ENCODE measurements at regions not wholly inside any gene's neighbourhood (a gene's known extent, or its start where the extent isn't known, plus 50 kb on each side); places are given as distances from the start of the nearest gene placed in this dataset.

DNA sequence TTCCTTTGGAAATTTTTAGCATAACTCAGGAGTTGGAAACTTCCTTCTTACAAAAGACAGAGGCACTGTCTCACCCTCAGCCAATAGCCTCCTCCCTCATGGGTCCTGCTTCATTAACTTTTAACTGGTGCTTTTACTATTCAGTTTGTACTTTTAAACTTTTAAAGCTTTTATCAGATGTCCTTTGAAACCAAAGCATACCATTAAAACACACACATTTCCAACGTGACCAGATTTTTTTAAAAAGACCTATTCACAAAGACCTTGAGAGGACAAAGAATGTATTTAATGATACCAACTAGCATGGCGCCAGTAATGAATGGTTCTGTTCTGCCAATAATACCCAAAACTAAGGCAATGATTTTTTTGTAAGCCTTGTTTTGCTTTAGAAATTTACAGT, 173.6 kb upstream of the EEA1 start:
- Histone ChIP-seq H3K27ac (replicated peaks) (peak overlapping the region; percentile 47), H3K4me3 (no peak overlapping the region), H3K27me3 (ENCODE audit: low read depth) (no peaks in the 10 kb centered on the region), H3K4me1 (peaks cover 17% of the 10 kb centered on the region), H3K36me3 (no peaks in the 10 kb centered on the region), H3K9me3 (replicated peaks) (no peaks in the 10 kb centered on the region)
- no peak for TF ChIP-seq CTCF (IDR thresholded peaks at IDR 0.05; ENCODE audit: borderline replicate concordance)
- no peak for DNase-seq
- intact Hi-C loops (cut with micrococcal nuclease): no loop called here

GRCh38 chr12:93103154-93103553, 174.1 kb upstream of the EEA1 start:
- H3K36me3 ChIP-seq: no peaks in the 10 kb centered on the region
- no peak for TF ChIP-seq CTCF (IDR thresholded peaks at IDR 0.05; ENCODE audit: borderline replicate concordance)
- peaks cover 17% of the 10 kb centered on the region for H3K4me1 ChIP-seq
- peak overlapping the region; percentile 47 for H3K27ac ChIP-seq (replicated peaks)
- no peak overlapping the region for H3K4me3 ChIP-seq
- DNase-seq: peak; percentile 16
- no peaks in the 10 kb centered on the region for H3K27me3 ChIP-seq (ENCODE audit: low read depth)
- no peaks in the 10 kb centered on the region for H3K9me3 ChIP-seq (replicated peaks)
- intact Hi-C loops (cut with micrococcal nuclease): no loop called here

DNA sequence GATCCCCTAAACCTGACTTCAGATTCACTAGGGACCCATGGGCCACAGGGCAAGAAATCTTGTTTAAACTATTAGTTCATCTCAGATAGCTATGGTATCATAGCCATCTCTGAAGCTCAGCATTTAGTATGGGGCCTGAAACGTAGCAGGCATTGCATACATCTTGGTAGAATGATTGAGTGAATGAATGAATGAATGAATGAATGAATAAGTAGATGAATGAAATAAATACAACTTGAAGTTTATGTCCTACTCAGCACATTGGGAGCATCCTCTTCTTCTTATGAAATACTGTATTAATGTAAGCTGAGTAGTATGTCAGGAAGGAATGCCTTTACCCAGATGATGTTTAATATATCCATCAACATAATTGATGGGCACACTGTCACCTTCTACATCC, 175.4 kb upstream of the EEA1 start:
- no peak for TF ChIP-seq CTCF (IDR thresholded peaks at IDR 0.05; ENCODE audit: borderline replicate concordance)
- intact Hi-C loops (cut with micrococcal nuclease): no loop called here
- no peaks in the 10 kb centered on the region for H3K36me3 ChIP-seq
- H3K27ac ChIP-seq (replicated peaks): no peak overlapping the region
- H3K27me3 ChIP-seq (ENCODE audit: low read depth): no peaks in the 10 kb centered on the region
- no peak overlapping the region for H3K4me3 ChIP-seq
- peaks cover 27% of the 10 kb centered on the region for H3K4me1 ChIP-seq
- no peaks in the 10 kb centered on the region for H3K9me3 ChIP-seq (replicated peaks)
- DNase-seq: no peak

- peaks cover 43% of the 10 kb centered on the region for H3K4me1 ChIP-seq
- H3K27ac ChIP-seq (replicated peaks): no peak overlapping the region
- H3K27me3 ChIP-seq (ENCODE audit: low read depth): no peaks in the 10 kb centered on the region
- H3K4me3 ChIP-seq: no peak overlapping the region
- no peak for TF ChIP-seq CTCF (IDR thresholded peaks at IDR 0.05; ENCODE audit: borderline replicate concordance)
- H3K9me3 ChIP-seq (replicated peaks): no peaks in the 10 kb centered on the region
- intact Hi-C loops (cut with micrococcal nuclease): no loop called here
- no peaks in the 10 kb centered on the region for H3K36me3 ChIP-seq
- no peak for DNase-seq
Measured at GRCh38 chr12:93106910-93107309, 177.8 kb upstream of the EEA1 start.

DNA sequence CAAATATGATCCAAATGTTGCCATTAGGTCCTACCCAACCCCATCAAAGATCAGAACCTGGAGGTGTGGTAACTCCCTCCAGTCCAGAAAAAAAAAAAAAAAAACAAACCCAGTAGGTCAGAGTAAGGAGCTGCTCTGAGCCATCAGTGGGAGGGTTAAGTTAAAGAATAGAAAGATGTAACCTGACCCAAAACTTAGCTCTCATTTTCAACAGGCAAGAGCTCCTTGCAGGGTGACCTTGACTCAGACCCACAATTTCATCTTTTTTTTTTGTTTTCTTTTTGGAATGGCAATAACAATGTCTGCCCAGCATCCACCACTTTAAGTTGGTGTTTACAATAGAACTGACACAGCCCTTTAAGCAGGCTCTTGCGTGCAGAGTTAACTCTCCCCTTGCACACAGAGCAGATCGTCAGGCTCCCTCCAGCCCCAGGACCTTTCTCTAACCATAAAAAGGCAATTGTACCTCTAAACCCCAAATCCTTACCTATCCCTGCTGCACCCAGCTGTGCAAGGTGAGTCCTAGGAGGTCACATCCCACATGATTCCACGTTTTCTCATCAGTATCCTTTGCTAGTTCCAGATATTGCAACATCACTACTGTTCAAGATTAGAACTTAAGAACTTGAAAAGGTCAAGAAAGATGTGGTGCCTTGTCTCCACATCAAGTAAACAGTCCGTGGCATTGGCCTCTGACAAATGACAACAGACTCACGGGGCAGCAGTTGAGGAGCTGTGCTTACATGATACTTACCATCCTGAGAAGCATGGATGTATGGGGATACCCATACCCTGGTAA, 178.6 kb upstream of the EEA1 start:
- Histone ChIP-seq H3K36me3 (no peaks in the 10 kb centered on the region), H3K4me3 (no peak overlapping the region), H3K4me1 (peaks cover 44% of the 10 kb centered on the region), H3K27me3 (ENCODE audit: low read depth) (no peaks in the 10 kb centered on the region), H3K27ac (replicated peaks) (no peak overlapping the region), H3K9me3 (replicated peaks) (no peaks in the 10 kb centered on the region)
- intact Hi-C loops (cut with micrococcal nuclease): no loop called here
- TF ChIP-seq CTCF (IDR thresholded peaks at IDR 0.05; ENCODE audit: borderline replicate concordance): no peak
- no peak for DNase-seq
